H1 (cell line): ENCODE measurements at regions not wholly inside any gene's neighbourhood (a gene's known extent, or its start where the extent isn't known, plus 50 kb on each side); places are given as distances from the start of the nearest gene placed in this dataset.

Experiments
- CTCF ChIA-PET: fragments of 300-600 bp; sonication (Branson Sonifier 250); formaldehyde crosslinking; loops from one replicate; lab custom pipeline; 2021; ENCODE audit not compliant: partially characterized antibody; lab: Charles Lee
- POLR2A ChIA-PET: fragments of 300-600 bp; sonication (Branson Sonifier 250); formaldehyde crosslinking; loops from one replicate; lab custom pipeline; 2021; ENCODE audit warnings: inconsistent platforms; ENCODE audit not compliant: partially characterized antibody; lab: Charles Lee
- DNase-seq, 2 experiments: peaks; one replicate each; pipeline versions ENCODE4 v3.0.0 to v3.0.0-alpha.2; 2010 to 2022; ENCODE audit warnings: low spot score in 2 of 2, low read depth in 1 of 2, mixed read lengths in 1 of 2
- FAIRE-seq: peaks from 2 replicates; lab custom pipeline; 2011; peaks lifted over from hg19 to GRCh38; lab: Jason Lieb, UNC
- H2AFZ ChIP-seq: 2 replicates; pipeline ENCODE4 v1.8.1; 2012; ENCODE audit warnings: low read length, inconsistent platforms
- H2AK5ac ChIP-seq: 2 replicates; pipeline ENCODE4 v1.6.1; 2013; ENCODE audit warnings: low read depth, low read length
- H2BK120ac ChIP-seq: replicated peaks from 2 replicates; pipeline ENCODE3; 2013; ENCODE audit warnings: low read depth, low read length, inconsistent platforms
- H2BK12ac ChIP-seq: 2 replicates; pipeline ENCODE4 v1.6.1; 2013; ENCODE audit warnings: low read depth, low read length
- H2BK15ac ChIP-seq: 2 replicates; pipeline ENCODE4 v1.6.1; 2013; ENCODE audit warnings: low read length
- H2BK20ac ChIP-seq: 2 replicates; pipeline ENCODE4 v1.6.1; 2013; ENCODE audit warnings: low read length
- H2BK5ac ChIP-seq: 2 replicates; pipeline ENCODE4 v1.6.1; 2013; ENCODE audit warnings: low read depth, low read length
- H3K14ac ChIP-seq: 2 replicates; pipeline ENCODE4 v1.6.1; 2013; ENCODE audit warnings: inconsistent platforms; ENCODE audit not compliant: insufficient read length
- H3K18ac ChIP-seq: 2 replicates; pipeline ENCODE4 v1.6.1; 2013; ENCODE audit warnings: low read length; ENCODE audit errors: extremely low read depth
- H3K23ac ChIP-seq: 2 replicates; pipeline ENCODE4 v1.6.1; 2013; ENCODE audit warnings: inconsistent platforms; ENCODE audit not compliant: insufficient read length
- H3K23me2 ChIP-seq: 2 replicates; pipeline ENCODE4 v1.6.1; 2013; ENCODE audit warnings: low read depth, low read length
- H3K27ac ChIP-seq: 2 replicates; pipeline ENCODE4 v1.6.1; 2011; ENCODE audit warnings: low read depth, low read length, inconsistent platforms
- H3K27me3 ChIP-seq, 4 experiments: replicated peaks in 1 of 4; 1 replicate in 1 of 4; 2 replicates in 3 of 4; pipeline versions ENCODE4 v1.6.1 to v1.8.1; 2011 to 2013; ENCODE audit warnings: low read length in 3 of 4, mild to moderate bottlenecking in 3 of 4, inconsistent platforms in 2 of 4, mixed read lengths in 2 of 4, moderate library complexity in 1 of 4; ENCODE audit not compliant: control insufficient read depth in 3 of 4, insufficient read depth in 3 of 4; ENCODE audit errors: extremely low read depth in 1 of 4
- H3K36me3 ChIP-seq, 4 experiments: 2 replicates each; pipeline versions ENCODE4 v1.6.1 to v1.8.1; 2011 to 2013; ENCODE audit warnings: mild to moderate bottlenecking in 4 of 4, low read length in 3 of 4, moderate library complexity in 2 of 4, control low read depth in 1 of 4, inconsistent platforms in 1 of 4; ENCODE audit not compliant: insufficient read depth in 4 of 4, control insufficient read depth in 2 of 4
- H3K4ac ChIP-seq: replicated peaks from 2 replicates; pipeline ENCODE3; 2013; ENCODE audit warnings: low read length, low read depth, mixed read lengths, inconsistent platforms; ENCODE audit not compliant: insufficient read length
- H3K4me1 ChIP-seq, 4 experiments: replicated peaks in 1 of 4; 1 replicate in 1 of 4; 2 replicates in 3 of 4; pipeline versions ENCODE4 v1.6.1 to v1.8.1; 2011 to 2013; ENCODE audit warnings: low read length in 3 of 4, inconsistent platforms in 2 of 4, mixed read lengths in 1 of 4; ENCODE audit not compliant: insufficient read depth in 4 of 4, control insufficient read depth in 3 of 4
- H3K4me2 ChIP-seq, 2 experiments: 2 replicates each; pipeline versions ENCODE4 v1.6.1 to v1.8.1; 2011 to 2013; ENCODE audit warnings: low read depth in 2 of 2, low read length in 2 of 2, control low read depth in 1 of 2, inconsistent platforms in 1 of 2, mild to moderate bottlenecking in 1 of 2; ENCODE audit not compliant: insufficient read depth in 1 of 2
- H3K4me3 ChIP-seq, 4 experiments: fragments of 200-600, 300-600 bp in 1 of 4; sonication (generic), shearing (Covaris generic), sonication (Bioruptor Twin) in 1 of 4; 2 replicates each; pipeline versions ENCODE4 v1.5.1 to v1.8.1; 2011 to 2016; ENCODE audit warnings: low read length in 4 of 4, low read depth in 3 of 4, control low read depth in 2 of 4, inconsistent platforms in 2 of 4, mild to moderate bottlenecking in 2 of 4, mixed read lengths in 1 of 4, moderate library complexity in 1 of 4; ENCODE audit not compliant: insufficient read depth in 2 of 4; ENCODE audit errors: extremely low read depth in 1 of 4
- H3K56ac ChIP-seq: replicated peaks from 2 replicates; pipeline ENCODE3; 2013; ENCODE audit warnings: low read depth, mild to moderate bottlenecking, mixed read lengths, low read length, inconsistent platforms; ENCODE audit not compliant: insufficient read length
- H3K79me1 ChIP-seq: 2 replicates; pipeline ENCODE4 v1.6.1; 2013; ENCODE audit warnings: low read depth, low read length, control low read depth
- H3K79me2 ChIP-seq, 2 experiments: 2 replicates each; pipeline versions ENCODE4 v1.6.1 to v1.8.1; 2012 to 2013; ENCODE audit warnings: low read length in 2 of 2, mild to moderate bottlenecking in 2 of 2, inconsistent platforms in 1 of 2; ENCODE audit not compliant: insufficient read depth in 2 of 2, control insufficient read depth in 1 of 2
- H3K9ac ChIP-seq, 4 experiments: replicated peaks in 1 of 4; 1 replicate in 1 of 4; 2 replicates in 3 of 4; pipeline versions ENCODE4 v1.6.1 to v1.8.1; 2011 to 2013; ENCODE audit warnings: low read depth in 3 of 4, low read length in 3 of 4, control low read depth in 2 of 4, mild to moderate bottlenecking in 2 of 4, moderate library complexity in 2 of 4, inconsistent platforms in 1 of 4; ENCODE audit errors: extremely low read depth in 1 of 4
- H3K9me3 ChIP-seq, 2 experiments: 2 replicates each; pipeline versions ENCODE4 v1.6.1 to v1.8.1; 2012 to 2013; ENCODE audit warnings: mild to moderate bottlenecking in 2 of 2, moderate library complexity in 2 of 2, control low read depth in 1 of 2, inconsistent platforms in 1 of 2, low read depth in 1 of 2, low read length in 1 of 2, mixed read lengths in 1 of 2; ENCODE audit not compliant: insufficient read depth in 2 of 2
- H4K20me1 ChIP-seq, 2 experiments: replicated peaks in 1 of 2; 2 replicates each; pipeline versions ENCODE3 to v1.8.1; 2011 to 2013; ENCODE audit warnings: inconsistent platforms in 2 of 2, low read length in 2 of 2, mild to moderate bottlenecking in 1 of 2; ENCODE audit not compliant: insufficient read depth in 2 of 2, control insufficient read depth in 1 of 2
- H4K5ac ChIP-seq: 2 replicates; pipeline ENCODE4 v1.6.1; 2013; ENCODE audit warnings: low read length, low read depth, mixed read lengths, inconsistent platforms; ENCODE audit not compliant: insufficient read length
- H4K8ac ChIP-seq: 2 replicates; pipeline ENCODE4 v1.8.0; 2013; ENCODE audit warnings: mild to moderate bottlenecking, moderate library complexity, low read length, inconsistent platforms; ENCODE audit not compliant: insufficient read depth; ENCODE audit errors: extremely low read depth
- H4K91ac ChIP-seq: replicated peaks from 2 replicates; pipeline ENCODE3; 2013; ENCODE audit warnings: low read length, mixed read lengths, inconsistent platforms; ENCODE audit not compliant: insufficient read length
- BCL11A ChIP-seq, 2 experiments: IDR thresholded peaks; one replicate each; pipeline ENCODE4 v1.6.1; 2011; ENCODE audit warnings: low read depth in 2 of 2, low read length in 2 of 2, mild to moderate bottlenecking in 2 of 2
- BRCA1 ChIP-seq: IDR thresholded peaks from 2 replicates; pipeline ENCODE4 v1.6.1; 2012; ENCODE audit warnings: low read depth, low read length, improper control_type of control experiment
- CBX8 ChIP-seq: fragments of 300-800, 300-1000 bp; sonication (generic); IDR thresholded peaks from 2 replicates; pipeline ENCODE4 v1.7.1; 2016; ENCODE audit warnings: low read depth, low read length, borderline replicate concordance
- FOSL1 ChIP-seq: IDR thresholded peaks from 2 replicates; pipeline ENCODE4 v1.6.1; 2011; ENCODE audit warnings: mild to moderate bottlenecking, low read depth, low read length, moderate library complexity; ENCODE audit not compliant: insufficient read depth
- HDAC2 ChIP-seq, 2 experiments: fragments of 300-600 bp in 1 of 2; sonication (generic) in 1 of 2; IDR thresholded peaks; 2 replicates each; pipeline ENCODE4 v1.6.1; 2011 to 2012; ENCODE audit warnings: low read depth in 2 of 2, low read length in 2 of 2, mild to moderate bottlenecking in 2 of 2, moderate library complexity in 2 of 2, borderline replicate concordance in 1 of 2, inconsistent platforms in 1 of 2
- JUND ChIP-seq: IDR thresholded peaks from 2 replicates; pipeline ENCODE4 v1.6.1; 2011; ENCODE audit warnings: mild to moderate bottlenecking, improper control_type of control experiment, low read length
- KDM4A ChIP-seq: IDR thresholded peaks from one replicate; pipeline ENCODE4 v1.7.1; 2012; ENCODE audit warnings: low read depth, mild to moderate bottlenecking, moderate library complexity, low read length, inconsistent platforms; ENCODE audit not compliant: severe bottlenecking
- KDM5A ChIP-seq: fragments of 200-600 bp; IDR thresholded peaks from 2 replicates; pipeline ENCODE4 v1.7.1; 2012; ENCODE audit warnings: mild to moderate bottlenecking, low read length, inconsistent platforms, mixed read lengths
- MAFK ChIP-seq: IDR thresholded peaks from 2 replicates; pipeline ENCODE4 v1.6.1; 2012; ENCODE audit warnings: low read depth, mild to moderate bottlenecking, improper control_type of control experiment, low read length
- POLR2A ChIP-seq, 2 experiments: IDR thresholded peaks; 1 replicate in 1 of 2; 2 replicates in 1 of 2; pipeline ENCODE4 v1.6.1; 2011; ENCODE audit warnings: low read depth in 2 of 2, low read length in 2 of 2, mild to moderate bottlenecking in 2 of 2; ENCODE audit errors: control extremely low read depth in 1 of 2
- RNF2 ChIP-seq: fragments of 200-900, 300-1000 bp; sonication (generic); IDR thresholded peaks from 2 replicates; pipeline ENCODE4 v1.7.1; 2016; ENCODE audit warnings: borderline replicate concordance, low read depth, mild to moderate bottlenecking, antibody characterized with exemption, low read length; ENCODE audit not compliant: poor library complexity, severe bottlenecking; ENCODE audit errors: missing control alignments
- SUZ12 ChIP-seq: fragments of 200-600 bp; sonication (generic); IDR thresholded peaks from 2 replicates; pipeline ENCODE4 v1.6.1; 2012; ENCODE audit warnings: mild to moderate bottlenecking, inconsistent platforms, low read length, moderate library complexity, mixed read lengths
- TAF1 ChIP-seq: IDR thresholded peaks from 2 replicates; pipeline ENCODE4 v1.6.1; 2011; ENCODE audit warnings: mild to moderate bottlenecking, low read depth, low read length
- TBP ChIP-seq: IDR thresholded peaks from 2 replicates; pipeline ENCODE4 v1.6.1; 2011; ENCODE audit warnings: low read depth, low read length, improper control_type of control experiment
- WGBS, 2 experiments: shearing (Covaris generic) in 1 of 2; methylation state at CpG; one replicate each; pipeline versions ENCODE4 v1.1.6 to v1.1.7; 2013 to 2015; ENCODE audit warnings: low lambda C conversion rate in 2 of 2, mixed read lengths in 2 of 2, inconsistent platforms in 1 of 2, low coverage in 1 of 2, missing lambda C conversion rate in 1 of 2; ENCODE audit not compliant: insufficient replicate concordance in 2 of 2, insufficient coverage in 1 of 2, insufficient read length in 1 of 2; ENCODE audit errors: extremely low coverage in 1 of 2, missing lambda C conversion rate in 1 of 2; 5-methylcytosine and 5-hydroxymethylcytosine counted together

DNA sequence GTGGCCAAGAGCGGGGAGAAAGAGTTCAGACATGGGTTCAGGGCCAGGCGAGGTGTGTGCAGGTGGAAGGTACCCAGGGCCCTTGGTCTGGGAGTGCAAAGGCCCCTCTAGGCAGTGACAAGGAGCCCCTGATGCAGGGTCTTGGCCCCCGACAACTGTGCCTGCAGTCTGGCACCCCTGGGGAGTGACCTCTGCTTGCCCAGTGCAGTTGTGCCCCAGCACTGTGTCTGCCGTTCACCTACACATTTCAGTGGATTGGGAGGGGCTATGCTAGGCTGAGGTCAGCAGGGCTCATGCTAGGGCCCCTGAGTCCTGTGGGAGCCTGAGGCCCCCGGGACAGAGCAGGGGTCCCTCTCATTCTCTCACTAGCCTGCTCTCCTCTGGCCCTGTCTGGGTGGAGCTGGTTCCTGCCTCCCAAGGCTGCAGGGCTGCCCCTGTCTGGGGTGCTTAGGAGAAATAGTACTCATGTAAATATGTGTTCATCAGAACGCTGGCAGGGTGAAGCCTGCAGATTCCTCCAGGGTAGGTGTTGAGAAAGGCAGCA, 550.4 kb downstream of the TCERG1L start:
- no peak overlapping the region for H3K9ac ChIP-seq
- H3K79me1 ChIP-seq = no peaks in the 10 kb centered on the region
- H2AK5ac ChIP-seq = no peak overlapping the region
- H3K14ac ChIP-seq = no peak overlapping the region
- DNase-seq = no peak
- no peaks in the 10 kb centered on the region for H4K20me1 ChIP-seq
- H4K91ac ChIP-seq = no peak overlapping the region
- H3K9me3 ChIP-seq = peaks cover 0 to 5% of the 10 kb centered on the region in 2 experiments; a peak in 2 of 4 replicates
- no peak overlapping the region for H4K5ac ChIP-seq
- CTCF ChIA-PET = interaction anchor here (0.6 to 2.0 kb wide), 3 partner anchors 12 to 793 kb away, joined by 3 to 5 read pairs (median 4); no protein-coding TSS in a partner anchor
- no peak overlapping the region for H2BK20ac ChIP-seq
- TF ChIP-seq CBX8 (no peak), TBP (no peak), BRCA1 (no peak), TAF1 (no peak), MAFK (no peak), KDM4A (no peak), JUND (no peak), BCL11A (IDR thresholded peaks at IDR 0.05; ENCODE audit: low read depth in 2 of 2, low read length in 2 of 2) (no peak), SUZ12 (no peak), FOSL1 (no peak), RNF2 (no peak), HDAC2 (IDR thresholded peaks at IDR 0.05; ENCODE audit: borderline replicate concordance in 1 of 2, low read depth in 2 of 2, low read length in 2 of 2) (no peak), POLR2A (IDR thresholded peaks at IDR 0.05; ENCODE audit: control extremely low read depth in 1 of 2, low read depth in 2 of 2, low read length in 2 of 2) (no peak), KDM5A (no peak)
- TF ChIP-seq, all 59 proteins: peak for 0
- WGBS, 2 experiments = 97% methylated on average over 6 of the region's 6 CpGs; no CpG with 5 or more reads in 1 of the 2 experiments
- Histone ChIP-seq H3K56ac (no peak overlapping the region), H4K8ac (no peak overlapping the region; the same call in 1 of the 2 replicates), H3K4ac (no peak overlapping the region), H2BK15ac (no peak overlapping the region), H2AFZ (no peak overlapping the region), H2BK5ac (no peak overlapping the region), H3K79me2 (no peaks in the 10 kb centered on the region), H3K4me3 (no peak overlapping the region), H3K27me3 (no peaks in the 10 kb centered on the region), H3K4me1 (no peaks in the 10 kb centered on the region), H3K23me2 (peaks cover 2% of the 10 kb centered on the region; the same call in 1 of the 2 replicates), H3K36me3 (no peaks in the 10 kb centered on the region), H2BK12ac (no peak overlapping the region), H3K23ac (no peak overlapping the region), H3K27ac (no peak overlapping the region), H3K18ac (no peak overlapping the region), H3K4me2 (no peak overlapping the region), H2BK120ac (no peak overlapping the region)
- POLR2A ChIA-PET = no interaction called here
- no peak for FAIRE-seq
